IPS-11a (cell line): ENCODE measurements at regions not wholly inside any gene's neighbourhood (a gene's known extent, or its start where the extent isn't known, plus 50 kb on each side); places are given as distances from the start of the nearest gene placed in this dataset.
"Not testable (repeated sequence)": the region's sequence is repeated elsewhere in the genome, so short reads cannot be mapped to it uniquely, and the experiment has no call there.

Experiments used
- H3K4me3 ChIP-seq: one replicate; pipeline ENCODE4 v1.5.1; 2013; ENCODE audit warnings: low read depth, low read length, control low read depth

DNA sequence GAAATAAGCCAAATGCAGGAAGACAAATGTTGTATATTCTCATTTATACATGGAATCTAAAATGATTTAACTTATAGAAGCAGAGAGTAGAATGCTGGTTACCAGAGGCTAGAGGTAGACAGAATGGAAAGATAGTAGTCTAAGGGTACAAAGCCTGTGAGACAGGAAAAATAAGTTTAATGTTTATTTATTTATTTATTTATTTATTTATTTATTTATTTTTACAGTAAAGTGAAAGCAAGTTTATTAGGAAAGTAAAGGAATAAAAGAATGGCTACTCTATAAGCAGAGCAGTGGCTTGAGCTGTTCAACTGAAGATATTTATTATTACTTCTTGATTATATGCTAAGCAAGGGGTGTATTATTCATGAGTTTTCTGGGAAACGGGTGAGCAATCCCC lies 203.2 kb downstream of the LAS1L start:
- no peak overlapping the region for H3K4me3 ChIP-seq

DNA sequence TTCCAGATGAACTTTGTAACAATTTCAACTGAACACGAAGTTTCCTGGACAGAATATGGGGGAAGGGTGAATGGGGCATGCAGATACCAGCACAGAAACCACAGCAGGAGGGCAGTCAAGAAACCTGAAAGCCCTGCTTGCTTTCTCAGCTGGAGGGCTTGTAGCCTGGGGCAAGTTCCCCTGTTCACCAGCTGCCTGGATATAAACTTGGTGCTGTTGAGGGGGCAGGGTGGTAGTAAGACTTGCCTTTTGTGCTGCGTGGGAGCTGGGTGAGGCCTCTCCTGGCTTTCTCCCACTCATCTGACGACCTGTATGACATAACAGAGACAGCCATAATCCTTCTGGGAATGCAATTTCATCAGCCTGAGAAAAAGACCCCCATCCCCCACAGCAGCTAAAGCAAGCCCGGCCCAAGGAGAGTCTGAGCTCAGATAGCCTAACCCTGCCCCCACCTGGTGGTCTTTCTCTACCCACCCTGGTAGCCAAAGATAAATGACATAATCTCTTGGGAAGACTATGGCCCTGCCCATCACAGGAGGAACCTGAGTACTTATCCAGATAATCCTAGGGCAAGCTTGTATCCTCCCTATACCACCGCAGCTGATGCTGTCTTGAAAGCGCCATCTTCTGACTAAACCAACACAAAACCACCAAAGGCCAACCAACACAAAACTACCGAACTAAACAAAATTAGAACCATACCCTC lies 234.3 kb downstream of the LAS1L start:
- no peak overlapping the region for H3K4me3 ChIP-seq

GRCh38 chrX:65282905-65283304 lies 251.7 kb downstream of the LAS1L start:
- not testable (repeated sequence) for H3K4me3 ChIP-seq

DNA sequence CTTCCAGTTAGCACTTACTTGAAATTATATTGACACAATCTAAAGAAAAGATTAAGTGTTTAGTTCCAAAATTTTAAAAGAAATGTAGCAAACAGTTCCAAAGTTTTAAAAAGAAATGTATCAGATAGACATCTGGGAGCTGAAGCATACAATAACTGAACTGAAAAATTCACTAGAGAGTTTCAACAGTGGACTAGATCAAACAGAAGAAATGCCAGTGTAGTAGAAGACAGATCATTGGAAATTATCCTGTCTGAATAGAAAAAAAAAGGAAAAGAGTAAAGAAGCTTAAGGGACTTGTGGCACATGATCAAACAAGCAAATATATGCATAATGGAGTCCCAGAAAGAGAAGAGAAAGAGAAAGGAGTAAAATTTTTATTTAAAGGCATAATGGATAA lies 261.4 kb downstream of the LAS1L start:
- H3K4me3 ChIP-seq = no peak overlapping the region

GRCh38 chrX:65266482-65266881 lies 268.1 kb downstream of the LAS1L start:
- H3K4me3 ChIP-seq = no peak overlapping the region

- no peak overlapping the region for H3K4me3 ChIP-seq
Observed at GRCh38 chrX:65253817-65254216, 277.6 kb upstream of the ZC4H2 start.

GRCh38 chrX:65241059-65241721 lies 264.9 kb upstream of the ZC4H2 start:
- H3K4me3 ChIP-seq = no peak overlapping the region

- H3K4me3 ChIP-seq = no peak overlapping the region
Observed at GRCh38 chrX:65203545-65203944, 227.3 kb upstream of the ZC4H2 start.

GRCh38 chrX:65196758-65197360 lies 220.6 kb upstream of the ZC4H2 start:
- no peak overlapping the region for H3K4me3 ChIP-seq

- no peak overlapping the region for H3K4me3 ChIP-seq
Observed at GRCh38 chrX:65195621-65196020, 219.4 kb upstream of the ZC4H2 start.

- H3K4me3 ChIP-seq = no peak overlapping the region
Observed at GRCh38 chrX:65194547-65194946, 218.3 kb upstream of the ZC4H2 start.

- H3K4me3 ChIP-seq = not testable (repeated sequence)
Observed at GRCh38 chrX:65163325-65163724, 187.1 kb upstream of the ZC4H2 start.

DNA sequence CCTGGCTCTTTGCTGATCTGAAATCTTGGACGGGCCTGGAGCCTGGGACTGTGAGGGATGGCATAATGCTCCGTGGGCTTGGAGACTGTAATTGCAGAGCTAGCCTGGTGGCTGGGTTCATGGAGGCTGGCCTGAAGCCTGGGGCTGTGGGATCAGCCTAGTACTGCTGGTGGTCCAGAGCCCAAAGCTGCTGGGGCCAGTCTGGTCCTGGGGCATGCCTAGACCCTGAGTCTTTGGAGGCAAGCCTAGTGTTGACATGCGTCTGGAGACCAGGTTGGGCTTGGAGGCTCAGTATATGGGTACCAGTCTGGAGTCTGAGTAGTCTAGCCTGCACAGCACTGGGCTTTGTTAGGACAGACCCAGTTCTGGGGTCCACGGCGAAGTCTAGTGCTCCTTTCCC lies 172.0 kb upstream of the ZC4H2 start:
- no peak overlapping the region for H3K4me3 ChIP-seq

DNA sequence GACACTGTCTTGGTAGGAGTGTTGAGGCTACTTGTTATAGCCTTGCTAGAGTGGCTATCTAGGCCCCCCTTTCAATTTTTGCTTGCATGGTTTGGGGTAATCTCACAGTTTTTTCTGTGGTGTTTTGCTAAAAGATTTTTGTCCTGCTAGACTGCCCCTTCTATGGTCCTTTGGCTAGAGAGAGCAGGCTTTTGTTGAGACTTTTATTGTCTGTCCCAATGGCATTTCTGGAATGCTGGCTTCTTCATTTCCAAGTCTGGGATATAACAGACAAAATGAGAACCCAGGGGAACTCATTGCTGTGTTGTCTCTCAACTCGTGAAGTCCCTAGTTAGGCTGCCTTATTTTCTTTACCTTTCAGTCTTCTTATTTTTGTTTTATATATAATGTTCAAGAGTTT lies 160.2 kb upstream of the ZC4H2 start:
- H3K4me3 ChIP-seq = no peak overlapping the region

- no peak overlapping the region for H3K4me3 ChIP-seq
Observed at GRCh38 chrX:65127842-65128241, 151.6 kb upstream of the ZC4H2 start.

DNA sequence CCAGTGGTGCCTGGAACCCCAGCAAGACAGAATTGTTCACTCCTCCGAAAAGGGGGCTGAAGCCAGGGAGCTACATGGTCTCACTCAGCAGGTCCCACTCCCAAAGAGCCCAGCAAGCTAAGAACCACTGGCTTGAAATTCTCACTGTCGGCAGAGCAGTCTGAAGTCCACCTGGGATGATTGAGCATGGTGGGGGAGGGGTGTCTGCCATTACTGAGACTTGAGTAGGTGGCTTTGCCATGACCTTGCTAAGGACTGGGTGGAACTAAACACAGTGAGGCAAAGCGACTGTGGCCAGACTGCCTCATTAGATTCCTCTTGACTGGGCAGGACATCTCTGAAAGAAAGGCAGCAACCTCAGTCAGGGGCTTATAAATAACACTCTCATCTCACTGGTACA lies 122.6 kb upstream of the ZC4H2 start:
- no peak overlapping the region for H3K4me3 ChIP-seq

GRCh38 chrX:65093658-65094057 lies 117.4 kb upstream of the ZC4H2 start:
- no peak overlapping the region for H3K4me3 ChIP-seq

DNA sequence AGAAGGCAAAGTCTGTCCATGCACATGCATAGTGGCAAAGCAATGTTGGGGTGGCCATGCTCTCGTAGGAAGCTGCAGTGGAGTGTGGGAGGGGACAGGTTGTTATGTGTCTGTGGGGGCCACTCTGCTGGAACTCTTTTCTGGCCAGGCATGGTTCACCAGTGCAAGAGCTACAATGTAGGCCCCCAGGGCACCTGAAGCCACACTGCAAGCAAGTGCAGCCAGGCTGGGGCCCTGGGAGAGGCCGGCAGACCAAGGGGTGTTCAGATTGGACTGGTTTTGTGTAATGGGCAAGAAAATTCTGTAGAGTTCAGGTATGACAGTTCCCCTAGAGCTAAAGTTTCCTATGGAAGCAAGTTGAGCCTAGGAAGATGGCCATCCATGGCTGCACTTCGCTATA lies 97.0 kb upstream of the ZC4H2 start:
- H3K4me3 ChIP-seq = no peak overlapping the region

DNA sequence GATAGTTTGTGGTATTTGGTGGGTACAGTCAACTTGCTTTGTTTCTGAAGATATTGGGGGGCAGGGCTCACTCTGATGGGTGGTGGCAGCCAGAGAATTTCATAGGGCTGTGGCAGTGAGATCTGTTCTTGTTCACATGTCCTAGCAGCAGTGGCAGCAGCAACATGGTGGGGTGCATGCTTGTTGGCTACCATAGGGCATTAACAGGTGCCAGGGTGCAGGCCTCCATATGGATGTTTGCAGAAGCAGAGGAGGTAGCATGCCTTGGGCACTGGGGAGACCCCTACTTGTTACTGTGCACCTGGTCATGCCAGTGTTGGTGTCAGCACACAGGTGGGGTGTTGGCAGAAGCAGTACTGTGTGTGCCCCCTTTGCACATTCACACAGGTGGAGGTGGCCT lies 96.3 kb upstream of the ZC4H2 start:
- H3K4me3 ChIP-seq = no peak overlapping the region

- H3K4me3 ChIP-seq = not testable (repeated sequence)
Observed at GRCh38 chrX:65058626-65059025, 82.4 kb upstream of the ZC4H2 start.

DNA sequence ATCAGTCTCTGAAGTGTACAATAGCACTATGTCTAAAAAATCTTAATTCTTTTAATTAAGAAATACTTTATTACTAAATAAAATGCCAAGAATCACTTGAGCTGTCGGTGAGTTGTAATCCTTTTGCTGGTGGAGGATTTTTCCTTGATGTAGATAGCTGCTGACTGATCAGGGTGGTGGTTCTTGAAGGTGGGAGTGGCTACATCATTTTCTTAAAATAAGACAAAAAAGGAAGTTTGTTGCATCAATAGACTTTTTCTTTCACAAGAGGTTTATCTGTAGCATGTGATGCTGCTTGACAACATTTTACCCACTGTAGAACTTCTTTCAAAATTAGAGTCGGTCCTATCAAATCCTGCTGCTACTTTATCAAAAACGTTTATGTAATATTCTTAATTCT lies 68.8 kb upstream of the ZC4H2 start:
- no peak overlapping the region for H3K4me3 ChIP-seq

DNA sequence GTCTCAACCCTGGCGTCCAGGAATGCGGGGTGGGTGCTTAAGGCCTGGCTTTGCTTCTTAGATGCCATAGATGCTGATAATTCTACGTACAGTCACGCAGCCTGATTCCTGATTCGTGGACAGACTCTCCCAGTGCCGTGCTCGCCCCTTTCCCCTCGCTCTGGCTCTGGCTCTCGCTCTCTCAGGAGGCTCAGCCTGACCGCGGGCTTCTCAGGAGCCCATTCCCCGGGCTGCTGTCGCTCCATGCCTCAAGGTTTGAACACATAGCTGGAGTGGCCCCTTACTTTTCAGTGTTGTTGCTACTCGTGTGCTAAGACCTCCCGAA lies 59.2 kb upstream of the ZC4H2 start:
- H3K4me3 ChIP-seq = peak overlapping the region; percentile 65
